Neural cell (in vitro differentiated cells): ENCODE measurements at regions not wholly inside any gene's neighbourhood (a gene's known extent, or its start where the extent isn't known, plus 50 kb on each side); places are given as distances from the start of the nearest gene placed in this dataset.

ENCODE experiments used
- EP300 ChIP-seq: fragments of 450-650 bp; conservative IDR thresholded peaks from 2 replicates; pipeline ENCODE4 v1.6.1; 2014; ENCODE audit warnings: antibody characterized with exemption, mild to moderate bottlenecking, moderate library complexity; ENCODE audit not compliant: poor library complexity, severe bottlenecking
- EZH2 ChIP-seq: fragments of 200-600, 300-800 bp; shearing (Covaris generic), sonication (generic); IDR thresholded peaks from 2 replicates; pipeline ENCODE4 v1.6.1; 2014; ENCODE audit warnings: antibody characterized with exemption, low read length, borderline replicate concordance, mild to moderate bottlenecking; ENCODE audit not compliant: insufficient read depth, poor library complexity, severe bottlenecking
- RAD21 ChIP-seq: fragments of 450-650 bp; conservative IDR thresholded peaks from 2 replicates; pipeline ENCODE4 v1.6.1; 2014; ENCODE audit warnings: antibody characterized with exemption, mild to moderate bottlenecking, moderate library complexity
- TF ChIP-seq, protein P1 (sequence below): fragments of 450-650 bp; IDR thresholded peaks from 2 replicates; pipeline ENCODE4 v1.5.1; 2014; ENCODE audit warnings: antibody characterized with exemption, mild to moderate bottlenecking, moderate library complexity; ENCODE audit not compliant: poor library complexity, severe bottlenecking
- TF ChIP-seq, protein P2 (sequence below): IDR thresholded peaks from 2 replicates; pipeline ENCODE4 v1.6.1; 2012; ENCODE audit warnings: borderline replicate concordance

DNA sequence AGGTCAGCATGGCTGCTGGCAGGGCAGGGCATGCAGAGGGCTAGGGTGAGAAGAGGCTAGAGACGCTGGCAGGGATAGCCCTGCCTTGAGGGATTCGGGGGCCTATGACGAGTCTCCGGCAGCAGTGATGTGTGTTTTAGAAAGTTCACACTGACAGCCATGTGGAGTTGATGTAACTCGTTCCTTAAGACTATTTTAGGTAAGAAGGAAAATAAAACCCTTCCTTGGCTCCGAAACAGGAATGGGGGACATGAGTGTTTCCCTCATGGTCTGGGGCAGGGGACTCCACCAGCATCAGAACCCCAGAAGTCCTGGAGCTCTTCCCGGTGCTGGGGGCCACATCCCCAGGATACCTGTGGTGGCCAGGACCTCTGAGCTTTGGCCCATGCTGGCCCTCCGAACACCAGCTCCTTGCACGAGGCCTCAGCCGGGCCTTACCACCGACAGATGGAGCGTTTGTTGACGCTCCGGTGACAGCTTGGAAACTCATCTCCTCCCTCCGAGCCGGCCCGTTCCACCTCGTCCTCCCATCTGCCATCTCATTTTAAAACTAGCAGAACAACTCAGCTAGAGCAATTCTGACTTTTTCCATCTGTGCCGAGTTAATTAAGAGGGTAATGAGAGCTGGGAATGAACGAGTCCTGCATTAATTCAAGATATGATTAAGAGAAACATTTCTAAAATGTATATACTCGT, 337.7 kb downstream of the CDK5RAP2 start:
- TF ChIP-seq EZH2: no peak
- no peak for TF ChIP-seq EP300
- TF ChIP-seq, protein P1, sequence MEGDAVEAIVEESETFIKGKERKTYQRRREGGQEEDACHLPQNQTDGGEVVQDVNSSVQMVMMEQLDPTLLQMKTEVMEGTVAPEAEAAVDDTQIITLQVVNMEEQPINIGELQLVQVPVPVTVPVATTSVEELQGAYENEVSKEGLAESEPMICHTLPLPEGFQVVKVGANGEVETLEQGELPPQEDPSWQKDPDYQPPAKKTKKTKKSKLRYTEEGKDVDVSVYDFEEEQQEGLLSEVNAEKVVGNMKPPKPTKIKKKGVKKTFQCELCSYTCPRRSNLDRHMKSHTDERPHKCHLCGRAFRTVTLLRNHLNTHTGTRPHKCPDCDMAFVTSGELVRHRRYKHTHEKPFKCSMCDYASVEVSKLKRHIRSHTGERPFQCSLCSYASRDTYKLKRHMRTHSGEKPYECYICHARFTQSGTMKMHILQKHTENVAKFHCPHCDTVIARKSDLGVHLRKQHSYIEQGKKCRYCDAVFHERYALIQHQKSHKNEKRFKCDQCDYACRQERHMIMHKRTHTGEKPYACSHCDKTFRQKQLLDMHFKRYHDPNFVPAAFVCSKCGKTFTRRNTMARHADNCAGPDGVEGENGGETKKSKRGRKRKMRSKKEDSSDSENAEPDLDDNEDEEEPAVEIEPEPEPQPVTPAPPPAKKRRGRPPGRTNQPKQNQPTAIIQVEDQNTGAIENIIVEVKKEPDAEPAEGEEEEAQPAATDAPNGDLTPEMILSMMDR: no peak
- TF ChIP-seq, protein P2, sequence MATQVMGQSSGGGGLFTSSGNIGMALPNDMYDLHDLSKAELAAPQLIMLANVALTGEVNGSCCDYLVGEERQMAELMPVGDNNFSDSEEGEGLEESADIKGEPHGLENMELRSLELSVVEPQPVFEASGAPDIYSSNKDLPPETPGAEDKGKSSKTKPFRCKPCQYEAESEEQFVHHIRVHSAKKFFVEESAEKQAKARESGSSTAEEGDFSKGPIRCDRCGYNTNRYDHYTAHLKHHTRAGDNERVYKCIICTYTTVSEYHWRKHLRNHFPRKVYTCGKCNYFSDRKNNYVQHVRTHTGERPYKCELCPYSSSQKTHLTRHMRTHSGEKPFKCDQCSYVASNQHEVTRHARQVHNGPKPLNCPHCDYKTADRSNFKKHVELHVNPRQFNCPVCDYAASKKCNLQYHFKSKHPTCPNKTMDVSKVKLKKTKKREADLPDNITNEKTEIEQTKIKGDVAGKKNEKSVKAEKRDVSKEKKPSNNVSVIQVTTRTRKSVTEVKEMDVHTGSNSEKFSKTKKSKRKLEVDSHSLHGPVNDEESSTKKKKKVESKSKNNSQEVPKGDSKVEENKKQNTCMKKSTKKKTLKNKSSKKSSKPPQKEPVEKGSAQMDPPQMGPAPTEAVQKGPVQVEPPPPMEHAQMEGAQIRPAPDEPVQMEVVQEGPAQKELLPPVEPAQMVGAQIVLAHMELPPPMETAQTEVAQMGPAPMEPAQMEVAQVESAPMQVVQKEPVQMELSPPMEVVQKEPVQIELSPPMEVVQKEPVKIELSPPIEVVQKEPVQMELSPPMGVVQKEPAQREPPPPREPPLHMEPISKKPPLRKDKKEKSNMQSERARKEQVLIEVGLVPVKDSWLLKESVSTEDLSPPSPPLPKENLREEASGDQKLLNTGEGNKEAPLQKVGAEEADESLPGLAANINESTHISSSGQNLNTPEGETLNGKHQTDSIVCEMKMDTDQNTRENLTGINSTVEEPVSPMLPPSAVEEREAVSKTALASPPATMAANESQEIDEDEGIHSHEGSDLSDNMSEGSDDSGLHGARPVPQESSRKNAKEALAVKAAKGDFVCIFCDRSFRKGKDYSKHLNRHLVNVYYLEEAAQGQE: no peak
- no peak for TF ChIP-seq RAD21
